Adrenal gland (tissue), 9 donors: ENCODE measurements at regions not wholly inside any gene's neighbourhood (a gene's known extent, or its start where the extent isn't known, plus 50 kb on each side); places are given as distances from the start of the nearest gene placed in this dataset.

ENCODE experiments used
- DNase-seq, 7 donors: peaks; one replicate each; pipeline ENCODE4 v3.0.0-alpha.2; 2019 to 2020
- H3K27ac ChIP-seq, 5 donors: fragments of 200-600 bp; sonication (generic) in 4 of 5; 1 replicate in 3 of 5; 2 replicates in 2 of 5; pipeline versions ENCODE4 v1.5.1 to v1.8.0; 2016 to 2020; ENCODE audit warnings: mild to moderate bottlenecking in 1 of 5
- H3K27me3 ChIP-seq: fragments of 200-600 bp; 2 replicates; pipeline ENCODE4 v1.8.0; 2021
- H3K36me3 ChIP-seq, 2 donors: fragments of 200-600 bp; replicated peaks in 1 of 2; 1 replicate in 1 of 2; 2 replicates in 1 of 2; pipeline versions ENCODE4 v1.5.1 to v1.8.0; 2018 to 2022
- H3K4me1 ChIP-seq, 2 donors: fragments of 200-600 bp; replicated peaks in 1 of 2; 1 replicate in 1 of 2; 2 replicates in 1 of 2; pipeline versions ENCODE4 v1.5.1 to v1.8.0; 2018 to 2021
- H3K4me3 ChIP-seq, 4 donors: fragments of 200-600 bp; sonication (generic) in 3 of 4; one replicate each; pipeline ENCODE4 v1.5.1; 2016 to 2018
- H3K9me3 ChIP-seq, 3 donors: fragments of 200-600 bp; sonication (generic) in 1 of 3; replicated peaks in 1 of 3; 1 replicate in 2 of 3; 2 replicates in 1 of 3; pipeline versions ENCODE4 v1.5.1 to v1.8.0; 2016 to 2021
- CTCF ChIP-seq, 6 experiments: fragments of 450-650 bp in 4 of 6; fragments of 200-600 bp in 2 of 6; sonication (generic) in 1 of 6; IDR thresholded peaks; 1 replicate in 5 of 6; 2 replicates in 1 of 6; pipeline versions ENCODE4 v1.5.1 to v1.8.0; 2016 to 2021; ENCODE audit warnings: antibody characterized with exemption in 6 of 6, mild to moderate bottlenecking in 2 of 6, moderate library complexity in 1 of 6
- POLR2A ChIP-seq, 2 donors: fragments of 450-650 bp; IDR thresholded peaks; one replicate each; pipeline ENCODE4 v1.6.1; 2017; ENCODE audit warnings: antibody characterized with exemption in 2 of 2, mild to moderate bottlenecking in 2 of 2, moderate library complexity in 1 of 2
- WGBS, 4 donors: extraction: QIAGEN DNeasy Blood & Tissue Kit in 2 of 4; methylation state at CpG; one replicate each; pipeline versions ENCODE4 v1.1.5 to v1.1.7; 2013 to 2017; 5-methylcytosine and 5-hydroxymethylcytosine counted together
- intact Hi-C, 2 donors: fragments of 100-400 bp; cut with DNase I; formaldehyde crosslinking; loops; one replicate each; pipeline versions ENCODE4 v1.14.1 to v1.15.0; 2022 to 2023
- donor health status: healthy with polysubstance abuse.
- donor health status: Bipolar disorder and iron deficiency.
- donor health status: DM: yes; HTN: yes; CAD: no.
- donor health status: DM: no; HTN: no; CAD: no.
- donor health status: DM: no; HTN: no; CAD: no.

- no peak for TF ChIP-seq CTCF (IDR thresholded peaks at IDR 0.05)
- no peak for TF ChIP-seq POLR2A (IDR thresholded peaks at IDR 0.05)
- no peaks in the 10 kb centered on the region for H3K27me3 ChIP-seq
- H3K9me3 ChIP-seq: no peaks in the 10 kb centered on the region
- no peaks in the 10 kb centered on the region for H3K4me1 ChIP-seq
- H3K27ac ChIP-seq: no peak overlapping the region
- DNase-seq: no peak
- intact Hi-C loops: no loop called here
- H3K4me3 ChIP-seq: no peak overlapping the region
- no peaks in the 10 kb centered on the region for H3K36me3 ChIP-seq
- 62 to 70% (median 66%) methylated on average over 1 of the region's 1 CpG for WGBS, 4 donors
Observed at GRCh38 chr13:107968470-107968869, 246.9 kb downstream of the LIG4 start.

GRCh38 chr13:107964395-107964794, 250.9 kb downstream of the LIG4 start:
- H3K9me3 ChIP-seq: no peaks in the 10 kb centered on the region
- H3K4me1 ChIP-seq: no peaks in the 10 kb centered on the region
- intact Hi-C loops: no loop called here
- DNase-seq: no peak
- no peak overlapping the region for H3K27ac ChIP-seq
- no peak overlapping the region for H3K4me3 ChIP-seq
- no peaks in the 10 kb centered on the region for H3K27me3 ChIP-seq
- TF ChIP-seq CTCF (IDR thresholded peaks at IDR 0.05): no peak
- TF ChIP-seq POLR2A (IDR thresholded peaks at IDR 0.05): no peak
- no peaks in the 10 kb centered on the region for H3K36me3 ChIP-seq
- WGBS, 4 donors: 28 to 35% (median 29%) methylated on average over 5 of the region's 5 CpGs

- TF ChIP-seq POLR2A (IDR thresholded peaks at IDR 0.05): no peak
- no peak for TF ChIP-seq CTCF (IDR thresholded peaks at IDR 0.05)
- Histone ChIP-seq H3K4me1 (no peaks in the 10 kb centered on the region), H3K36me3 (no peaks in the 10 kb centered on the region), H3K27ac (no peak overlapping the region), H3K27me3 (no peaks in the 10 kb centered on the region), H3K9me3 (no peaks in the 10 kb centered on the region), H3K4me3 (no peak overlapping the region)
- DNase-seq: no peak
- WGBS, 4 donors: 17 to 33% (median 29%) methylated on average over 1 of the region's 1 CpG
- intact Hi-C loops: no loop called here
Observed at GRCh38 chr13:107961849-107962608, 253.3 kb downstream of the LIG4 start.

GRCh38 chr13:107960301-107960700, 255.0 kb downstream of the LIG4 start:
- TF ChIP-seq CTCF (IDR thresholded peaks at IDR 0.05) (no peak), POLR2A (IDR thresholded peaks at IDR 0.05) (no peak)
- 13 to 42% (median 35%) methylated on average over 1 of the region's 1 CpG for WGBS, 4 donors
- Histone ChIP-seq H3K27me3 (no peaks in the 10 kb centered on the region), H3K27ac (no peak overlapping the region), H3K9me3 (no peaks in the 10 kb centered on the region), H3K36me3 (no peaks in the 10 kb centered on the region), H3K4me3 (no peak overlapping the region), H3K4me1 (no peaks in the 10 kb centered on the region)
- no peak for DNase-seq
- intact Hi-C loops: no loop called here
